HG02678 (cell line): ENCODE measurements at regions not wholly inside any gene's neighbourhood (a gene's known extent, or its start where the extent isn't known, plus 50 kb on each side); places are given as distances from the start of the nearest gene placed in this dataset.

Experiments
- ATAC-seq: cut with Tn5 transposase; IDR thresholded peaks from one replicate; pipeline ENCODE4 v1.9.1; 2021; ENCODE audit warnings: mild to moderate bottlenecking, moderate library complexity; ENCODE audit not compliant: unreplicated experiment

GRCh38 chr1:50300297-50300696 is 122.9 kb downstream of the DMRTA2 start:
- no peak for ATAC-seq

- ATAC-seq: no peak
These were observed 127.7 kb downstream of the DMRTA2 start for GRCh38 chr1:50295566-50295965.

GRCh38 chr1:50292276-50292675 is 131.0 kb downstream of the DMRTA2 start:
- ATAC-seq: no peak

GRCh38 chr1:50289495-50289894 is 133.7 kb downstream of the DMRTA2 start:
- ATAC-seq: no peak

- no peak for ATAC-seq
These were observed 137.2 kb downstream of the DMRTA2 start for GRCh38 chr1:50285994-50286393.

GRCh38 chr1:50279622-50280330 is 143.5 kb downstream of the DMRTA2 start:
- no peak for ATAC-seq

GRCh38 chr1:50278961-50279360 is 144.3 kb downstream of the DMRTA2 start:
- ATAC-seq: no peak

- no peak for ATAC-seq
These were observed 144.8 kb downstream of the DMRTA2 start for GRCh38 chr1:50278410-50278809.

- ATAC-seq: no peak
These were observed 147.7 kb downstream of the DMRTA2 start for GRCh38 chr1:50275566-50275965.

- ATAC-seq: no peak
These were observed 150.3 kb downstream of the DMRTA2 start for GRCh38 chr1:50272912-50273311.

- no peak for ATAC-seq
These were observed 151.2 kb downstream of the DMRTA2 start for GRCh38 chr1:50271968-50272578.

- no peak for ATAC-seq
These were observed 151.9 kb downstream of the DMRTA2 start for GRCh38 chr1:50271337-50271736.

GRCh38 chr1:50270926-50271325 is 152.3 kb downstream of the DMRTA2 start:
- no peak for ATAC-seq

- no peak for ATAC-seq
These were observed 155.2 kb downstream of the DMRTA2 start for GRCh38 chr1:50268049-50268448.

- no peak for ATAC-seq
These were observed 156.7 kb downstream of the DMRTA2 start for GRCh38 chr1:50266509-50266908.

- no peak for ATAC-seq
These were observed 157.1 kb downstream of the ELAVL4 start for GRCh38 chr1:50265790-50266314.

- ATAC-seq: no peak
These were observed 155.9 kb downstream of the ELAVL4 start for GRCh38 chr1:50264590-50264989.

- no peak for ATAC-seq
These were observed 153.7 kb downstream of the ELAVL4 start for GRCh38 chr1:50262436-50262835.

- ATAC-seq: no peak
These were observed 153.2 kb downstream of the ELAVL4 start for GRCh38 chr1:50261951-50262350.

GRCh38 chr1:50257940-50258685 is 149.4 kb downstream of the ELAVL4 start:
- ATAC-seq: no peak

GRCh38 chr1:50257029-50257428 is 148.3 kb downstream of the ELAVL4 start:
- no peak for ATAC-seq
